ENCODE measurements at regions not wholly inside any gene's neighbourhood (a gene's known extent, or its start where the extent isn't known, plus 50 kb on each side); places are given as distances from the start of the nearest gene placed in this dataset.

DNA sequence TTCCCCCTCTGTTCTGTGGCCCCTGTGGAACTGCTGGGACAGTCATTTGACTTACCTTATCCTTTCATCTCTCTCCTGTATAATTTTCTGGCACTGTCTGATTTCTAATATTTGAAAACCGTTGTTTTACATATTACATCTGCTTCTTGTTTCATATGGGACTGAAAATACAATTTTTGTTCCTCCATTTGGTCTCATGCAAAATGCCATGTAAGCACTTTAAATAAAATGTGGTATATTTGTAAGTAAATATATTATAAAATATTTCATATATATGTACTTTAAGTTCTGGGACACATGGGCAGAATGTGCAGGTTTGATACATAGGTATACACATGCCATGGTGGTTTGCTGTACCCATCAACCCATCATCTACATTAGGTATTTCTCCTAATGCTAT is 93.9 kb upstream of the PLPPR5 start:
- no peak overlapping the region for H2AFZ ChIP-seq (ENCODE audit: low read length)
- no peak overlapping the region for H2AK5ac ChIP-seq (ENCODE audit: insufficient read length, low read length)
- no peak overlapping the region for H3K18ac ChIP-seq (ENCODE audit: insufficient read length, low read depth, low read length)
- H4K20me1 ChIP-seq (ENCODE audit: control insufficient read depth, insufficient read depth, insufficient read length): no peaks in the 10 kb centered on the region
- H2BK12ac ChIP-seq (ENCODE audit: insufficient read length, low read depth, low read length): no peak overlapping the region
- no peak overlapping the region for H4K91ac ChIP-seq (ENCODE audit: insufficient read length, low read depth, low read length)
- H3K4me1 ChIP-seq (ENCODE audit: insufficient read depth, low read length): no peaks in the 10 kb centered on the region
- no peaks in the 10 kb centered on the region for H3K9me3 ChIP-seq (ENCODE audit: control insufficient read depth, low read depth, low read length)
- H2BK20ac ChIP-seq (ENCODE audit: low read depth, low read length, poor library complexity, severe bottlenecking): no peak overlapping the region
- no peaks in the 10 kb centered on the region for H3K79me1 ChIP-seq (ENCODE audit: insufficient read depth, low read depth, low read length, poor library complexity, severe bottlenecking)
- H3K56ac ChIP-seq (ENCODE audit: insufficient read length, low read depth, low read length): no peak overlapping the region
- Mint-ChIP-seq H3K9me3 (peaks cover 7 to 14% of the 10 kb centered on the region in 2 experiments), H3K36me3 (ENCODE audit: insufficient read depth in 1 of 3, low read depth in 3 of 3) (peaks cover 0 to 5% (median 0%) of the 10 kb centered on the region in 3 experiments; a peak in 1 of 7 replicates), H3K4me1 (no peaks in the 10 kb centered on the region), H3K4me3 (no peak overlapping the region), H3K27me3 (ENCODE audit: low read depth) (no peaks in the 10 kb centered on the region), H3K27ac (no peak overlapping the region)
- H3K4me2 ChIP-seq (ENCODE audit: insufficient read depth, insufficient read length, low read length): no peak overlapping the region
- H3K9ac ChIP-seq (ENCODE audit: extremely low read depth, insufficient read length, low read length): no peak overlapping the region
- WGBS (ENCODE audit: extremely low coverage, insufficient read length, low lambda C conversion rate): no CpG with 5 or more reads among the region's 1 CpG
- H3K27ac ChIP-seq (ENCODE audit: insufficient read length, low read depth, low read length): no peak overlapping the region
- no peak overlapping the region for H2BK5ac ChIP-seq (ENCODE audit: insufficient read length, low read length)
- no peak overlapping the region for H3K4ac ChIP-seq (ENCODE audit: low read depth, low read length)
- H3K79me2 ChIP-seq (ENCODE audit: insufficient read depth, low read length): no peaks in the 10 kb centered on the region
- no peak overlapping the region for H3K14ac ChIP-seq (ENCODE audit: insufficient read depth, low read length)
- no peak overlapping the region for H3T11ph ChIP-seq (ENCODE audit: low read length)
- DNase-seq: no peak
- no peak overlapping the region for H2BK15ac ChIP-seq (ENCODE audit: low read depth, low read length)
- H3K27me3 ChIP-seq (ENCODE audit: insufficient read depth, low read length): no peaks in the 10 kb centered on the region
- TF ChIP-seq, protein P1, sequence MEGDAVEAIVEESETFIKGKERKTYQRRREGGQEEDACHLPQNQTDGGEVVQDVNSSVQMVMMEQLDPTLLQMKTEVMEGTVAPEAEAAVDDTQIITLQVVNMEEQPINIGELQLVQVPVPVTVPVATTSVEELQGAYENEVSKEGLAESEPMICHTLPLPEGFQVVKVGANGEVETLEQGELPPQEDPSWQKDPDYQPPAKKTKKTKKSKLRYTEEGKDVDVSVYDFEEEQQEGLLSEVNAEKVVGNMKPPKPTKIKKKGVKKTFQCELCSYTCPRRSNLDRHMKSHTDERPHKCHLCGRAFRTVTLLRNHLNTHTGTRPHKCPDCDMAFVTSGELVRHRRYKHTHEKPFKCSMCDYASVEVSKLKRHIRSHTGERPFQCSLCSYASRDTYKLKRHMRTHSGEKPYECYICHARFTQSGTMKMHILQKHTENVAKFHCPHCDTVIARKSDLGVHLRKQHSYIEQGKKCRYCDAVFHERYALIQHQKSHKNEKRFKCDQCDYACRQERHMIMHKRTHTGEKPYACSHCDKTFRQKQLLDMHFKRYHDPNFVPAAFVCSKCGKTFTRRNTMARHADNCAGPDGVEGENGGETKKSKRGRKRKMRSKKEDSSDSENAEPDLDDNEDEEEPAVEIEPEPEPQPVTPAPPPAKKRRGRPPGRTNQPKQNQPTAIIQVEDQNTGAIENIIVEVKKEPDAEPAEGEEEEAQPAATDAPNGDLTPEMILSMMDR (conservative IDR thresholded peaks at IDR 0.05): no peak
- H3K23me2 ChIP-seq (ENCODE audit: insufficient read length, low read depth, low read length, poor library complexity, severe bottlenecking): no peaks in the 10 kb centered on the region
- H3K23ac ChIP-seq (ENCODE audit: insufficient read length, low read depth, low read length): no peak overlapping the region
- H4K5ac ChIP-seq (ENCODE audit: insufficient read length, low read depth, low read length): no peak overlapping the region
- no peak overlapping the region for H2BK120ac ChIP-seq (ENCODE audit: low read depth, low read length, poor library complexity, severe bottlenecking)
- no peak overlapping the region for H4K8ac ChIP-seq (replicated peaks; ENCODE audit: insufficient read length, low read depth, low read length)

Data from H9 (cell line).